ENCODE measurements at regions not wholly inside any gene's neighbourhood (a gene's known extent, or its start where the extent isn't known, plus 50 kb on each side); places are given as distances from the start of the nearest gene placed in this dataset.

DNA sequence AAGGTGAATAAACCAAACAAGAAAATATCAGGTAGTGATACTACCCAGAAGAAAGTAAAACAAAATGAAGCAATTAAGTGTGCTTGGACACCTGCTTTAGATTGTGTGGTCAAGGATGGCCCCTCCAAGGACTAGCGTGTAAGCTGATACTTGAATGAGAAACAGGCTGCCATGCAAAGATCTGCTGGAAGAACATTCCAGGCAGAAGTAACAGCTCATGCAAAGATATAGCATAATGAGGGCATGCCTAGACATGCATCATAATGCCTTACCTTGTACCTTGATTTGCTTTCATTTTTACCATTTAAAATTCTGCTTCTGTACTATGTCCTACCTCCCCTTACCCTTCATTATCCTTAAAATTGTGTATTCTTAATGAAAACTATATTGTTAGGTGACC is 74.8 kb upstream of the HDAC9 start:
- DNase-seq, result peak; percentile 49 to 60

DNA sequence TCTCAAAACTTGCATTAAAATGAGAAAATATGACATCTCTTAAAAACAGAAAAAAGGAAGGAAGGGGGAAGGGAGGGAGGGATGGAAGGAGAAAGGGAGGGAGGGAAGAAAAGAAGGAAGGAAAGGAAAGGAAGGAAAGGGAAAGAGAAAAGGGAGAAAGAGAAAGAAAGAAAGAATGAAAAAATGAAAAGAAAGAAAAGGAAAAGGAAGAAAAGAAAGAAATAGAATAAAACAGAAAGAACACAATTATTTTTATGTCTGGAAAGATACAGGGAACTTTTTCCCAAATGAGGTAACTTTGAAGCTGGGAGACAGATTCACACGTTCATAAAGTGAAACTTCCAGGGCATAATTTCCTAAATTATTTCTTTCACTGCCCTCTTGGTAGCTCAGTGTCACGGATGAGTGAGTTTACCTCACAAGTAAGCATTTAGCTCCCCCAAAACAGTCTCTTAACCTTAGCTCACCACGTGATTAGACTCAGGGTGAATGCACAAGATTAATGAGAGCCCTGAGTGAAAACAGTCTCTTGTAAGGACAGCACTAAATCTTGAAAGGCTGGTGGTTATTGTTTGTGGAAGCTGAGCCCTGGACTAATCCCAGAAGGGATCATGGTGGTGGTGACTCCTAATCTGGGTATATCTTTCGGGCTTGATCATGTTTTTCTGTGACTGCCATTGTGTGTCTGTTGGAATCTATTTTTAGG is 74.1 kb upstream of the HDAC9 start:
- no peak for DNase-seq

DNA sequence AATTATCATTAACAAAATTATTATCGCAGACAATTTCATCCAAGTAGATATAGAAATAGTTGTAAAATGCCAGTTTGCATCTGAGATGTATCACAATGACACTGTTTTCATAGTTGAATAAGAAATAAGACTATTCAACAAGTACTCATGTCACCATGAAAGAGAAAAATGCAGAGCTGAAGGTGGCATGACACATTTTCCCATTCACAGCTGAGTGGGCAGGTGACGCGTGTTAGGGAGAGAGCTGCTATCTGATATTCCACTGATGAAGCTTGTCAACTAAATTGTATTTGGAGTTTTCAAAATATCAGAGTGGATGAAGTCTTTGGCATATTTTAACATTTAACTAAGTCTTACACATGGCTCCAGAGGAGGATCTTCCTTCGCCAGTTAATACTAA is 70.3 kb upstream of the HDAC9 start:
- DNase-seq, result no peak

DNA sequence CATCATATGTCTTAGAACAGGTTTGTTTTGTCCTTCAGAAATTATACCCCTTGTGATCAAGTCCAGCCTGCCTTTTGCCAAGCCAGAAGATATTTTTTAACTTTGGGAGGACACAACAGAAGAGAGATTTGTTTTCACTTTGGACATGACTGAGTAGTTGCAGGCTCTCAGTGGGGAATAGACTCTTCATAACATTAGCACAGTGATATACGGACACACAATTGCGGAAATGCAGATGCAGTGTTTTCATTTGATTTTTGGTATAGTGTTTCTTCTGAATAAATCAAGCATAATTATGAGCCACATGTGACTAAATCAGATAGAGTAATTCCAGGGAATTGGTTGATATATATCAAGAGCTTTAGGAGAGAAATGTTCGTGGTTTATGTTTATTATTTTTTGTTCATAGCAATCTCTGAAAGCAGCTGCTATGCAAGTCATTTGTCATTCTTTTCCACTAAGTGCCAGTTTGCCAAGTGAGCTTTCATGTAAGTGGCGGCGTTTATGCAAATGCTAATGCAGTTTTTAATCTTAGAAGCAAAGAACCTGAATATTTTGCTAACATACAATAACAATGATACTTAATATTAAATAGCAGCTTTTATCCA is 69.6 kb upstream of the HDAC9 start:
- peak in 1 of 2 experiments; percentile 23 for DNase-seq

DNA sequence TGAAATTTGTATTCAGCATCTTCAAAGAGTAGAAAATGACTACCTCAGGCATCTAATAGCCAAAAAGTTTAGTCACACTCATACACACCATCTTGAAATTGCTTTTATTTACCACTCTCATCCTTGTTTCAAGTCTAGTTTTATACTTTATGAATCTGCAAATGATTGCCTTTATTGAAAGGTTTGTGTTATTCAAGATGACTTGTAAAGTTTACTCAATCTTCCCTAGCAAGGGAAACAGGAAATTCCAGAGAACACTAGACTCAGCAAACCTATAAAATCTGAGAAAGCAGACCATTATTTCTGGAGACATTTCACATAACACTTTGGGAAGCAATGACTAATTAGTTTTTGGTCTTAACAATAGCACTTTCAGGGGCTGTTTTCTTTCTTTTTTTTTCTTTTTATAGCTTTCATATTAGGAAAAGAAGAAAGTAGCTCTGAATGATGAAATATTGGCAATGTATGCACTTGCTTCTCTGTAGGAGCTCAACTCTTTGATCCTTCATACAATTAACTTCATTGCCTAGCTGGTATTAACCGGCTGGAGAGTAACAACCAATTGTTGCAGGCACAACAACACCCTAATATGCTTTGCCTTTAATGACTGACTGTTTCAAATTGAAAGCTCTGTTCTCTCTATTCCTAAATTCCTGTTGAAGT is 68.9 kb upstream of the HDAC9 start:
- no peak for DNase-seq

DNA sequence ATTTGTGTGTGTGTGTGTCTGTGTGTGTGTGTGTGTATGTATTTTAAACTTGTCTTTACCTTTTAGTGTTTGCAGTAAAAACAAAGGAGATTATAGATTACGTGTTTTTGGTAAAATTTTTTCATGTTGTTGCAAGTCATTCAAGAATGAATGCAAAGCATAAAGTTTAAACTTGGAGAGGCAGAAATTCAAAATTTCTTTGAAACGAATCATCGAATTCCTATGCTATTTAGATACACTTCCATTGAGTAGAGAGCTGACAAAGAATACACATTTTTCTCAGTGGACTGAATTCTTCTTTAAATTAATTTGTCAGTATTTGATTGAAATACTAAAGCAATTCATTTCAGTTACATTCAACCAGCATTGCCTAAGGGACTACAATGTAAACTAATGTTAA is 66.0 kb upstream of the HDAC9 start:
- no peak for DNase-seq

DNA sequence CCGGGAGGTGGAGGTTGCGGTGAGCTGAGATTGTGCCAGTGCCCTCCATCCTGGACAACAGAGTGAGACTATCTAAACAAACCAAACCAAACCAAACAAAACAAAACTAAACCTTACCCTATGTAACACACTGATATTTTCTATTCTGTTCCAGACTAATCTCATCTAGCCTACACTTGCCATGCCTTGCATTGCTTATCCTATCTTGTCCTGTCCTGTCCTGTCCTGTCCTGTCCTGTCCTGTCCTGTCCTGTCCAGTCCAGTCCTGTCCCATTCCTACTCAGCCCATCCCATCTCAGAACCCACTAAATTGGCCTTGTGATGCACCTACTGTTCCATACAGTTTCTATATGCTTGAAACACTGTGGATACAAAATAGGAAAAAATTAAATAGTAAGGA is 64.7 kb upstream of the HDAC9 start:
- no peak for DNase-seq

DNA sequence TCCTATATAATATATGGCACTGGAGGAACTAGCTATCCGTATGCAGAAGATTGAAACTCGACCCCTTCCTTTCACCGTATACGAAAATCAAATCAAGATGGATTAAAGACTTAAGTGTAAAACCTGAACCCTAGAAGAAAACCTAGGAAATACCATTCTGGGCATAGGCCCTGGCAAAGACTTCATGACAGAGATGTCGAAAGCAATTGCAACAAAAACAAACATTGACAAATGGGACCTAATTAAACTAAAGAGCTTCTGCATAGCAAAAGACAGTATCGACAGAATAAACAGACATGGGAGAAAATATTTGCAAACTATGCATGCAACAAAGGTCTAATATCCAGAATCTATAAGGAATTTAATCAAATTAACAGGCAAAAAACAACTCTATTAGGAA is 61.4 kb upstream of the HDAC9 start:
- DNase-seq, result no peak

DNA sequence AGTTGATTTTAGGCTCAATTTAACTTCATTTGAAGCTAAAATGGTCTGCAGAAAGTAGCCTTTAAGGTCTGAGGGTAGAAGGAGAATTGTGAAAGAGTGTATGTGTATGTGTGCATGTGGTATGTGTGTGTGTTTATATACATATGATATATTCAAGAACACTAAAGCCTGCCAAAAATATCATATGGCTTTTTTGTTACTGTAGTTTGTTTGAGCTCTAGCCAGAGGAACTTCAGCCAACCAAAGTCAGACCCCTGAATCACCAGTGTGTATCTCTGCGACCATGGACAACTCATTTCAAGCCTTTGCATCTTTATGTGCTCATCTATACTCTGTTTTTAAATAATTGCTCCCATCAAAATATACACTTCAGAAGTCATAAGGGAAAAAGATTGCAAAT is 58.4 kb upstream of the HDAC9 start:
- no peak for DNase-seq

DNA sequence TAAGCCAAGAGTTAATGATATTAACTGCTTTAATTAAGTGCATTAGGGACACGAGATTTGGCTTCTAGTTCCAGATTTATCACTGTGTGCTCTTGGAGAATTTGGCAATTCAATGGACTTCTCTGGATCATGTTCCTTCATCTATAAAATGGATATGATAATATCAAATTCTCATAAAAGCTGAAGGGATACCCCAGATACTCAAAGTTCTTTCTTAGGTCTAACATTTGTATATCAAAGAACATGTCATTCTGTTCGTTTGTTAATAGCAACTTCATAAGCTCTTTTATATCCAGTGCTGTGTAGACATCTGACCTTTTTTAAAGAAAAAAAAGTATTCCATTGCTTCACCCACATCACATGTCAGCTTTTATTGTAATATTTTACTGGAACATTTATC is 54.6 kb upstream of the HDAC9 start:
- DNase-seq, result no peak

DNA sequence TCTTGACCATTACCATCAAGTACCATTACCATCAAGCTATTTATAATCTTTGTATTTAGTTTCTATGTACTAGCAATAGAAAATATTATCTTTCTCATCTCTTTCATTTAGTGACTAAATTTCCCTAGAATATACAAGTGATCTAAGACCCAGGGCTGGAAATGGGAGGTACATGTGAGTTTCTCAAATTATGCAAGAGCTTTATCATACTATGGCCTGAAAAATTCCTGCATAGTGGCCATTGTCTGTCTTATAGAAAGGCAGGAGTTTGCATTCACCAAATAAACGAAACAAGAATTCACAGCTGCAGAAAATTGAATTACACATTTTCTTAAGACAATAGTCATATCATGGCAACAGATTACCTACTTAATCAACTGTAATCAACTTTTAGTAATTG is 50.7 kb upstream of the HDAC9 start:
- no peak for DNase-seq

DNA sequence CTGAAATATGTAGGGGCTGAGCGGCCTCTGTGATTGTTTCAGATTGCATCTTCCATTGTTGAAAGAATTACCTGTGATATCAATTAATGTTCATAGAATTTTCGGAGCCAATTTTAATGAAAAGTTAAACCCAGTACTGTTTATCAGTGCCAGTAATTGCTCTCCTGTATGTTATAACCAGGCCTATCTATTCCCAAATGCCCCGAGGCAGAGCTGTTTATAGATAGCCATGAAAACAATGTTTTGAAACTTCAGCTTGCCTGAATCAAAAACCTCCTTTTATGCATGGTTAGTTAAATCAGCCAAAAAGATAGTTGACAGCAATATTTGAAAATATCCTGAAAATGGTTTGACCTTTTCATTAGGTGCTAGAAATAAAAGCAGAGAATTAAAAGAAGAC is 50.1 kb upstream of the HDAC9 start:
- no peak for DNase-seq

All from NCI-H526 (cell line).